Heart left ventricle (tissue), 16 donors: ENCODE measurements at regions not wholly inside any gene's neighbourhood (a gene's known extent, or its start where the extent isn't known, plus 50 kb on each side); places are given as distances from the start of the nearest gene placed in this dataset.

Source experiments
- ATAC-seq, 4 donors: fragments of 200-7000 bp; cut with Tn5 transposase; one replicate each; pipeline ENCODE4 v1.9.1; 2020 to 2022; ENCODE audit warnings: moderate library complexity in 4 of 4, mild to moderate bottlenecking in 3 of 4, moderate number of reproducible peaks in 1 of 4
- DNase-seq, 5 donors: peaks; one replicate each; pipeline ENCODE4 v3.0.0-alpha.2; 2020
- H3K27ac ChIP-seq, 12 donors: fragments of 200-600 bp; sonication (generic) in 4 of 12; one replicate each; pipeline versions ENCODE4 v1.5.0 to v1.8.0; 2016 to 2022; ENCODE audit warnings: mild to moderate bottlenecking in 2 of 12
- H3K27me3 ChIP-seq, 9 donors: fragments of 200-600 bp; sonication (generic) in 2 of 9; one replicate each; pipeline versions ENCODE4 v1.5.1 to v1.8.0; 2016 to 2022; ENCODE audit warnings: mild to moderate bottlenecking in 3 of 9
- H3K36me3 ChIP-seq, 9 donors: fragments of 200-600 bp; sonication (generic) in 2 of 9; one replicate each; pipeline versions ENCODE4 v1.5.0 to v1.8.0; 2018 to 2022; ENCODE audit warnings: mild to moderate bottlenecking in 2 of 9
- H3K4me1 ChIP-seq, 12 donors: fragments of 200-600 bp; sonication (generic) in 4 of 12; one replicate each; pipeline versions ENCODE4 v1.5.0 to v1.8.0; 2016 to 2022; ENCODE audit warnings: mild to moderate bottlenecking in 3 of 12
- H3K4me3 ChIP-seq, 12 donors: fragments of 200-600 bp; sonication (generic) in 4 of 12; one replicate each; pipeline versions ENCODE4 v1.5.0 to v1.8.0; 2017 to 2022; ENCODE audit warnings: mild to moderate bottlenecking in 9 of 12, moderate library complexity in 4 of 12
- H3K9me3 ChIP-seq, 12 donors: fragments of 200-600 bp; sonication (generic) in 4 of 12; one replicate each; pipeline versions ENCODE4 v1.5.0 to v1.8.0; 2016 to 2022; ENCODE audit warnings: mild to moderate bottlenecking in 1 of 12
- POLR2A ChIP-seq, 2 donors: fragments of 450-650 bp; IDR thresholded peaks; one replicate each; pipeline ENCODE4 v1.6.1; 2017; ENCODE audit warnings: antibody characterized with exemption in 2 of 2, mild to moderate bottlenecking in 2 of 2, moderate library complexity in 2 of 2
- WGBS, 4 donors: extraction: QIAGEN DNeasy Blood & Tissue Kit in 2 of 4; methylation state at CpG; one replicate each; pipeline versions ENCODE4 v1.1.5 to v1.1.7; 2013 to 2018; 5-methylcytosine and 5-hydroxymethylcytosine counted together
- intact Hi-C, 10 donors: fragments of 100-400 bp; cut with DNase I; formaldehyde crosslinking; loops; one replicate each; pipeline versions ENCODE4 v1.11.1 to v1.14.2; 2022
- TF ChIP-seq, protein P1 (sequence below), 12 donors: fragments of 200-600 bp; sonication (generic) in 4 of 12; IDR thresholded peaks; one replicate each; pipeline versions ENCODE4 v1.5.0 to v1.8.0; 2018 to 2022; ENCODE audit warnings: antibody characterized with exemption in 12 of 12, mild to moderate bottlenecking in 5 of 12
- donor health status: ischemic (EF 13 %, LVEDD 7.1; RV severe dilation, severe dysfunction).
- donor health status: healthy with polysubstance abuse.
- donor health status: DM: no; HTN: yes; CAD: no.
- donor health status: DM: no; HTN: no; CAD: no.
- donor health status: ischemic (EF 25% LVEDD 6.9; RV normal size, moderate dysfunction).
- donor health status: ischemic (EF 25% LVEDD 5.7; RV mildly dilated, moderate dysfunction).
- donor health status: healthy.
- donor health status: DM: yes; HTN: yes; CAD: no.
- donor health status: ischemic (EF 35%, LVEDD 5.7; RV mildly dilated, moderate dysfunction).
- donor health status: nonischemic (EF 11% LVEDD 7.7; RV severe dilation, severe dysfunction).
- donor health status: DM: yes; HTN: yes; CAD: no.
- donor health status: PGD.
- donor health status: ischemic (EF 29% LVEDD 5.4; RV normal size, mild dysfunction).
- donor health status: nonischemic (EF 23%, LVEDD 6.1; RV moderate dilation, normal function).

DNA sequence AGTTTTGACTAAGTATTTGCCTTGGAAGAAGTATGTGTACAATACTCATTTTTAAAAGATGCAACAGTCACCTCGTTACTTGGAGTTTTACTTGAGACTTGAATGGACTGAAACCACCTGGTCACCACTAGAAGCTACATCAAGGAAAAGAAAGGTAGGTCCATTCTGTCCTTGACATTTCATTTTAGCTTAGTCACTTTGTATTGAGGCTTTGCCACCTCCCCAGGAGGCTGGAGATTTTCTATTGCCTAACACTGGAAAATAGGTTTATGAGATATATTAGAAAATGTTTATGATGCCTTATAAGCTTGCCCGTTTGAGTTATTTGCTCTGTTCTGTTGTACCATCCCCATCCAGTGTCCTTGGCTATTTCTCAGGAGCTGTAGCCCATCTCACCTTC, 107.9 kb upstream of the ETAA1 start:
- H3K4me3 ChIP-seq: no peak overlapping the region
- no peak overlapping the region for H3K27ac ChIP-seq
- no peaks in the 10 kb centered on the region for H3K27me3 ChIP-seq
- no peaks in the 10 kb centered on the region for H3K4me1 ChIP-seq
- TF ChIP-seq, protein P1, sequence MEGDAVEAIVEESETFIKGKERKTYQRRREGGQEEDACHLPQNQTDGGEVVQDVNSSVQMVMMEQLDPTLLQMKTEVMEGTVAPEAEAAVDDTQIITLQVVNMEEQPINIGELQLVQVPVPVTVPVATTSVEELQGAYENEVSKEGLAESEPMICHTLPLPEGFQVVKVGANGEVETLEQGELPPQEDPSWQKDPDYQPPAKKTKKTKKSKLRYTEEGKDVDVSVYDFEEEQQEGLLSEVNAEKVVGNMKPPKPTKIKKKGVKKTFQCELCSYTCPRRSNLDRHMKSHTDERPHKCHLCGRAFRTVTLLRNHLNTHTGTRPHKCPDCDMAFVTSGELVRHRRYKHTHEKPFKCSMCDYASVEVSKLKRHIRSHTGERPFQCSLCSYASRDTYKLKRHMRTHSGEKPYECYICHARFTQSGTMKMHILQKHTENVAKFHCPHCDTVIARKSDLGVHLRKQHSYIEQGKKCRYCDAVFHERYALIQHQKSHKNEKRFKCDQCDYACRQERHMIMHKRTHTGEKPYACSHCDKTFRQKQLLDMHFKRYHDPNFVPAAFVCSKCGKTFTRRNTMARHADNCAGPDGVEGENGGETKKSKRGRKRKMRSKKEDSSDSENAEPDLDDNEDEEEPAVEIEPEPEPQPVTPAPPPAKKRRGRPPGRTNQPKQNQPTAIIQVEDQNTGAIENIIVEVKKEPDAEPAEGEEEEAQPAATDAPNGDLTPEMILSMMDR (IDR thresholded peaks at IDR 0.05): no peak
- TF ChIP-seq POLR2A (IDR thresholded peaks at IDR 0.05): no peak
- DNase-seq: no peak
- ATAC-seq: no peak
- intact Hi-C loops: no loop called here
- H3K36me3 ChIP-seq: no peaks in the 10 kb centered on the region
- H3K9me3 ChIP-seq: no peaks in the 10 kb centered on the region
- WGBS, 4 donors: 82 to 90% (median 87%) methylated on average over 2 of the region's 2 CpGs

DNA sequence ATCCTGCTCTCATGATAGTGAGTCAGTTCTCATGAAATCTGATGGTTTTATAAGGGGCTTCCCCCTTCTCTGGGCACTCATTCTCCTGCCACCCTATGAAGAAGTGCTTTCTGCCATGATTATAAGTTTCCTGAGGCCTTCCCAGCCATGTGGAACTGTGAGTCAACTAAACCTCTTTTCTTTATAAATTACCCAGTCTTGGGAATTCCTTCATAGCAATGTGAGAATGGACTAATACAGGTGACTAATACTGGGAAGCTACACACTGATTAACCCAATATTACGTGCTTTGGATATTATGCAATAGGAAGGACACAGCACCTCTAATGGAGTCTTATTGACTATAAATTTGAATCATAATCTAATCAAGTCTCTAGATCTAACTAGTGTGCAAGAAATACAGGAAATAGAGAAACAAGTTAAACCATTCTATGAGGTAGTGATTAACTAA, 107.2 kb upstream of the ETAA1 start:
- WGBS, 4 donors: 86 to 95% (median 89%) methylated on average over 1 of the region's 1 CpG
- no peak for ATAC-seq
- Histone ChIP-seq H3K27me3 (no peaks in the 10 kb centered on the region), H3K4me3 (no peak overlapping the region), H3K27ac (no peak overlapping the region), H3K36me3 (no peaks in the 10 kb centered on the region), H3K4me1 (no peaks in the 10 kb centered on the region), H3K9me3 (no peaks in the 10 kb centered on the region)
- no peak for DNase-seq
- TF ChIP-seq, protein P1 (IDR thresholded peaks at IDR 0.05): no peak
- intact Hi-C loops: no loop called here

DNA sequence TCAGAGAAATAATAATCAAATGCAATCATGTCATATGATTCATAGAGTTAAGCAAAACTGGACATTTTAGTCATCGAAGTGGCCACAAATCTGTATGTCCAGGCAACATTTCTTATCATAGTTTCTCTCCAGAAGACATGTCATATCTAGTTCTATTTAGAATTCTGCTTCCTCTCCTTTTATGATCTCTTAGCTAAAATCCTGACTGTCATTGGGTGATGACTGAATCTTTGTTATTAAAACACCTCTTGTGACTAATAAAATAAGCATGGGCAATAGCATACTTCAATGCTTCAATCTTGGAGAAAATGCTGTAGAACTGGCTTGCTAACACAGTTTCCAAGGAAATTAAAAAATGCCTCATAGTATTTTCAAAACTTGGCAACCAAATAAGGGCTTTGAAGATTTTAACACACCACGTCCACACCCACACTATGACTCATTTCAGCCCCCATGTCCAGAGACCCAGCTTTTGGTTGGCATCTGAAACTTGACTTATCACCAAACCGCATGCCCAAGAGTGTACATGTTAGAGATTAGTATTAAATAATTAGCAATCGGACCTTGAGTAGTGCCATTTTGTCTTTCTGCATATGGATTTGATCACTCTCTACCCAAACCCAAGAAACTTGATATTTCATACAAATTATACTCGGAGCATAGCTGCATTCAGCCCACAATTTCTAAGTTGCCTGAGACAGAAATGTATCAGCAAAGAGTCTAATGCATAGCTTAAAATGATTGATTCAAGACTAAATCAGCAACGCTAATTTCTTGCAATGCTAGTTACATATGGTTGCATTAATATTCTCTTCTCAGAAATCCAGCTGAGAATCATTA, 106.5 kb upstream of the ETAA1 start:
- no peaks in the 10 kb centered on the region for H3K27me3 ChIP-seq
- H3K4me3 ChIP-seq: no peak overlapping the region
- DNase-seq: no peak
- H3K27ac ChIP-seq: no peak overlapping the region
- H3K4me1 ChIP-seq: no peaks in the 10 kb centered on the region
- no peak for TF ChIP-seq POLR2A (IDR thresholded peaks at IDR 0.05)
- no peaks in the 10 kb centered on the region for H3K36me3 ChIP-seq
- no peak for ATAC-seq
- intact Hi-C loops: no loop called here
- no peaks in the 10 kb centered on the region for H3K9me3 ChIP-seq
- WGBS, 4 donors: 78 to 83% (median 81%) methylated on average over 6 of the region's 6 CpGs

DNA sequence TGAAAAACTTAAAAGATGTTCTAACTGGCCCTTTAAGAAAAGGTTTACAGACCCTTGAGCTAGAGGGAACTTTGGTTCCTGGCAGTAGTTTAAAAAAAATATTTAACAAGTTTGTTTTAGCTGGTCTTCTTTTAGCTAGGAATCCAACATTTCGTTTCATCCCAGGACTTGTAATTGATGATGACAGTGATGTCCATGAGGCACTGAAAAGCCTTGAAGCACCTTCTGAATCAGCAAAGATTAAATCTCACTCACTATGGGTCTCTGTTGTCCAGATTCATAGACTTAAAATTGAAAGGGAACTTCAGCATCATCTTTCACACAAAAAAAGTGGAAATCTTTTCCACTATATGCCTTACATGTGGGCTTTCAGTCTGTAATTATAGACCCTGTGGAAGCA, 102.9 kb upstream of the ETAA1 start:
- Histone ChIP-seq H3K9me3 (no peaks in the 10 kb centered on the region), H3K4me1 (no peaks in the 10 kb centered on the region), H3K27me3 (no peaks in the 10 kb centered on the region), H3K36me3 (no peaks in the 10 kb centered on the region), H3K4me3 (no peak overlapping the region), H3K27ac (no peak overlapping the region)
- WGBS, 4 donors: 51 to 72% (median 60%) methylated on average over 1 of the region's 1 CpG
- TF ChIP-seq, protein P1 (IDR thresholded peaks at IDR 0.05): no peak
- TF ChIP-seq POLR2A (IDR thresholded peaks at IDR 0.05): no peak
- ATAC-seq (no peak), DNase-seq (no peak)
- intact Hi-C loops: no loop called here

- no peak for DNase-seq
- Histone ChIP-seq H3K4me3 (no peak overlapping the region), H3K27ac (no peak overlapping the region), H3K36me3 (no peaks in the 10 kb centered on the region), H3K27me3 (no peaks in the 10 kb centered on the region), H3K9me3 (no peaks in the 10 kb centered on the region), H3K4me1 (no peaks in the 10 kb centered on the region)
- no peak for TF ChIP-seq POLR2A (IDR thresholded peaks at IDR 0.05)
- TF ChIP-seq, protein P1 (IDR thresholded peaks at IDR 0.05): no peak
- intact Hi-C loops: no loop called here
- WGBS, 4 donors: 66 to 78% (median 75%) methylated on average over 2 of the region's 2 CpGs
- ATAC-seq: no peak
Observed at GRCh38 chr2:67295406-67295805, 101.7 kb upstream of the ETAA1 start.
